Psoas muscle (tissue), 7 donors: ENCODE measurements at regions not wholly inside any gene's neighbourhood (a gene's known extent, or its start where the extent isn't known, plus 50 kb on each side); places are given as distances from the start of the nearest gene placed in this dataset.
"Not testable (repeated sequence)": the region's sequence is repeated elsewhere in the genome, so short reads cannot be mapped to it uniquely, and the experiment has no call there.

Experiments used
- ATAC-seq, 4 donors: fragments of 200-7000 bp; cut with Tn5 transposase; one replicate each; pipeline ENCODE4 v1.9.1; 2020; ENCODE audit warnings: moderate library complexity in 3 of 4, mild to moderate bottlenecking in 2 of 4
- DNase-seq, 2 donors: peaks; one replicate each; pipeline ENCODE4 v3.0.0-alpha.2; 2020
- H3K27ac ChIP-seq: fragments of 200-600 bp; one replicate; pipeline ENCODE4 v1.8.0; 2022
- H3K27me3 ChIP-seq, 3 donors: fragments of 200-600 bp in 1 of 3; one replicate each; pipeline versions ENCODE4 v1.6.1 to v1.8.0; 2013 to 2022; ENCODE audit warnings: low read length in 2 of 3, mild to moderate bottlenecking in 2 of 3, moderate library complexity in 1 of 3; ENCODE audit not compliant: insufficient read depth in 3 of 3
- H3K36me3 ChIP-seq, 2 donors: fragments of 200-600 bp in 1 of 2; one replicate each; pipeline versions ENCODE4 v1.6.1 to v1.8.0; 2013 to 2022; ENCODE audit warnings: low read depth in 1 of 2, mild to moderate bottlenecking in 1 of 2, moderate library complexity in 1 of 2; ENCODE audit not compliant: insufficient read depth in 1 of 2
- H3K4me1 ChIP-seq: fragments of 200-600 bp; one replicate; pipeline ENCODE4 v1.8.0; 2022
- H3K4me3 ChIP-seq: fragments of 200-600 bp; one replicate; pipeline ENCODE4 v1.8.0; 2022; ENCODE audit warnings: mild to moderate bottlenecking
- H3K9me3 ChIP-seq: fragments of 200-600 bp; one replicate; pipeline ENCODE4 v1.8.0; 2022
- CTCF ChIP-seq: fragments of 200-600 bp; IDR thresholded peaks from one replicate; pipeline ENCODE4 v1.8.0; 2022; ENCODE audit warnings: antibody characterized with exemption
- WGBS, 3 donors: extraction: QIAGEN DNeasy Blood & Tissue Kit; methylation state at CpG; one replicate each; pipeline versions ENCODE4 v1.1.6 to v1.1.7; 2013; 5-methylcytosine and 5-hydroxymethylcytosine counted together
- intact Hi-C, 2 donors: fragments of 100-400 bp; cut with DNase I; formaldehyde crosslinking; loops; one replicate each; pipeline versions ENCODE4 v1.11.0 to v1.14.2; 2022
- donor health status: healthy with polysubstance abuse.
- donor health status: DM: no; HTN: no; CAD: no; lungs with moderate emphysema.
- donor health status: Bipolar disorder and iron deficiency.
- donor health status: healthy.
- donor health status: DM: yes; HTN: yes; CAD: no.
- donor health status: DM: no; HTN: no; CAD: no.
- donor health status: DM: yes; HTN: yes; CAD: no.

- ATAC-seq = no peak
- intact Hi-C loops = no loop called here
- DNase-seq = no peak
Measured at GRCh38 chr5:72644296-72644695, 137.1 kb upstream of the ZNF366 start.

GRCh38 chr5:72641164-72641563 is 134.0 kb upstream of the ZNF366 start:
- Histone ChIP-seq H3K4me3 (no peak overlapping the region), H3K27ac (no peak overlapping the region), H3K9me3 (no peaks in the 10 kb centered on the region), H3K4me1 (peaks cover 4% of the 10 kb centered on the region), H3K27me3 (no peaks in the 10 kb centered on the region), H3K36me3 (no peaks in the 10 kb centered on the region)
- ATAC-seq (no peak), DNase-seq (no peak)
- 80 to 90% (median 87%) methylated on average over 2 of the region's 2 CpGs for WGBS, 3 donors
- no peak for TF ChIP-seq CTCF
- intact Hi-C loops = no loop called here

More at GRCh38 chr5:72644296-72644695, 137.1 kb upstream of the ZNF366 start:
- no peak for TF ChIP-seq CTCF
- Histone ChIP-seq H3K27me3 (no peaks in the 10 kb centered on the region), H3K27ac (no peak overlapping the region), H3K36me3 (no peaks in the 10 kb centered on the region), H3K4me1 (peaks cover 13% of the 10 kb centered on the region), H3K9me3 (no peaks in the 10 kb centered on the region), H3K4me3 (no peak overlapping the region)
- WGBS, 3 donors = 90 to 92% (median 91%) methylated on average over 2 of the region's 2 CpGs

- no peaks in the 10 kb centered on the region for H3K36me3 ChIP-seq
- no peaks in the 10 kb centered on the region for H3K4me1 ChIP-seq
- DNase-seq (no peak), ATAC-seq (no peak)
- H3K4me3 ChIP-seq = no peak overlapping the region
- H3K27me3 ChIP-seq = no peaks in the 10 kb centered on the region
- no peaks in the 10 kb centered on the region for H3K9me3 ChIP-seq
- no peak overlapping the region for H3K27ac ChIP-seq
- intact Hi-C loops = no loop called here
- no peak for TF ChIP-seq CTCF
Measured at GRCh38 chr5:72637058-72637457, 129.8 kb upstream of the ZNF366 start.

- ATAC-seq, H3K4me1 ChIP-seq, H3K27me3 ChIP-seq, DNase-seq, H3K36me3 ChIP-seq, H3K9me3 ChIP-seq, H3K4me3 ChIP-seq, H3K27ac ChIP-seq, intact Hi-C loops: not testable (repeated sequence)
- 93 to 100% (median 100%) methylated on average over 2 of the region's 2 CpGs for WGBS, 3 donors
Measured at GRCh38 chr5:72636565-72636964, 129.4 kb upstream of the ZNF366 start.

- Histone ChIP-seq H3K27ac (no peak overlapping the region), H3K4me3 (no peak overlapping the region), H3K36me3 (no peaks in the 10 kb centered on the region), H3K27me3 (no peaks in the 10 kb centered on the region), H3K4me1 (peaks cover 6% of the 10 kb centered on the region), H3K9me3 (no peaks in the 10 kb centered on the region)
- intact Hi-C loops = no loop called here
- 80 to 86% (median 82%) methylated on average over 2 of the region's 2 CpGs for WGBS, 3 donors
- DNase-seq (no peak), ATAC-seq (no peak)
- TF ChIP-seq CTCF = no peak
Measured at GRCh38 chr5:72634444-72634843, 127.2 kb upstream of the ZNF366 start.
